GM10248 (cell line): ENCODE measurements at regions not wholly inside any gene's neighbourhood (a gene's known extent, or its start where the extent isn't known, plus 50 kb on each side); places are given as distances from the start of the nearest gene placed in this dataset.

ENCODE experiments used
- CTCF ChIA-PET: fragments of 300-600 bp; sonication (Branson Sonifier 250); formaldehyde crosslinking; extraction: SDS; loops from one replicate; lab custom pipeline; 2021; ENCODE audit warnings: antibody characterized with exemption; lab: Yijun Ruan, JAX
- POLR2A ChIA-PET: fragments of 350-650 bp; sonication (Branson Sonifier 250); formaldehyde crosslinking; extraction: SDS; loops from one replicate; lab custom pipeline; 2020; ENCODE audit warnings: antibody characterized with exemption; lab: Yijun Ruan, JAX
- DNase-seq: peaks from one replicate; pipeline ENCODE4 v3.0.0; 2012; ENCODE audit errors: extremely low spot score
- TF ChIP-seq, protein P1 (sequence below): IDR thresholded peaks from 2 replicates; pipeline ENCODE4 v1.5.1; 2012; ENCODE audit warnings: mild to moderate bottlenecking, low read depth; ENCODE audit errors: extremely low read depth, missing control alignments, control extremely low read depth

DNA sequence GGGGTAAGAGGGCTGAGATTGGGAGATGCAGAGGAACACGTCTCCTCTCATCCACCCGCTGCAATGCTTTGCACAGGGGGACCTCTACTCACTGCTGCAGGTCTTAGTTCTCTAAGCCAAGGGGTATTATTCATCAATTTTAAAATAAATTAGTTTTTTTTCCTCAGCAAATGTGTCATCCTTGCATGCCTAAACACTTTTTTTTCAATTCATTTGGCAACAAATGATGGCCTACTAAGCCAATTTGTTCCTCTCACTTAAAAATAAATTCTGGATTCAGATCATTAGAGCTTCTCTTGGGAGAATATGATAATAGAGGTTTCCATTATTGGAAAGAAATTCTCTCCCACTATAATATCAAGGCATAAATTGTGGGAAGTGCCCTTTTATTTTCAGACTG lies 338.3 kb downstream of the IRX1 start:
- ChIA-PET CTCF (no interaction called here), POLR2A (no interaction called here)
- TF ChIP-seq, protein P1, sequence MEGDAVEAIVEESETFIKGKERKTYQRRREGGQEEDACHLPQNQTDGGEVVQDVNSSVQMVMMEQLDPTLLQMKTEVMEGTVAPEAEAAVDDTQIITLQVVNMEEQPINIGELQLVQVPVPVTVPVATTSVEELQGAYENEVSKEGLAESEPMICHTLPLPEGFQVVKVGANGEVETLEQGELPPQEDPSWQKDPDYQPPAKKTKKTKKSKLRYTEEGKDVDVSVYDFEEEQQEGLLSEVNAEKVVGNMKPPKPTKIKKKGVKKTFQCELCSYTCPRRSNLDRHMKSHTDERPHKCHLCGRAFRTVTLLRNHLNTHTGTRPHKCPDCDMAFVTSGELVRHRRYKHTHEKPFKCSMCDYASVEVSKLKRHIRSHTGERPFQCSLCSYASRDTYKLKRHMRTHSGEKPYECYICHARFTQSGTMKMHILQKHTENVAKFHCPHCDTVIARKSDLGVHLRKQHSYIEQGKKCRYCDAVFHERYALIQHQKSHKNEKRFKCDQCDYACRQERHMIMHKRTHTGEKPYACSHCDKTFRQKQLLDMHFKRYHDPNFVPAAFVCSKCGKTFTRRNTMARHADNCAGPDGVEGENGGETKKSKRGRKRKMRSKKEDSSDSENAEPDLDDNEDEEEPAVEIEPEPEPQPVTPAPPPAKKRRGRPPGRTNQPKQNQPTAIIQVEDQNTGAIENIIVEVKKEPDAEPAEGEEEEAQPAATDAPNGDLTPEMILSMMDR: no peak
- DNase-seq: no peak

DNA sequence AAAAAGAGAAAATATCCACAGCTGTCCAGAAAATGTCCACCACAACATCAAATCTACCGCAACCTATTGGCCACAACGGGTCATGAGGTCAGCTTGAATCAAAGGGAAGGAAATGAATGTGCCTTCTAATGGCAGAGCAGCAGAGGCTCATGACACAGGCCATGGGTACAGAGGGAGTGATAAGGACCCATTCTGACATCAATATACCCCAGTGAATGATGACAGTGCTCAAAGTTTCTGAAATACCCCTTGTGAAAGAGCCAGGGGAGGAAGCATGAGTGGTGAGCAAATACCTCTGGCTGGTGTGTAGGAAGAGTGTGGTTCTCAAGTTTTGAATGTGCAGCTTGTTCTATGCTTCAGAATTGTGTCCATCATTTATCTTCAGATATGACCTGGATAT lies 348.2 kb downstream of the IRX1 start:
- POLR2A ChIA-PET: no interaction called here
- CTCF ChIA-PET: no interaction called here
- DNase-seq: no peak

DNA sequence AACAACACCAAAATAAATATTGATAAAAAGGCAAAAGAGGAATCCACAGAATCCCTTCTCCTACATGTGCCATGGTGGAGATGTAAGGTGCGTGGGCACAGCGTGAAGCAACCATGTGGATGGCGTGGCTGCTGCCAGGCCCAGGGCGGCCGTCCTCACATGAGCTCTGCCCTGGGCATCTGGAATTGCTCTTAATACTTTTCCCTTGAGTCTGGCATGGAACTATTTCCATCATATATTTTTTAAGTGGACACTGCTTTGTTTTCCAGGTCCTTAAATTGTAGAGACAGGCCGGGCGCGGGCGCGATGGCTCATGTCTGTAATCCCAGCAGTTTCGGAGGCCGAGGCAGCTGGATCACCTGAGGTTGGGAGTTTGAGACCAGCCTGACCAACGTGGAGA lies 349.3 kb downstream of the IRX1 start:
- TF ChIP-seq, protein P1: no peak
- ChIA-PET POLR2A (no interaction called here), CTCF (no interaction called here)
- no peak for DNase-seq

More for the DNA sequence above, 348.2 kb downstream of the IRX1 start:
- TF ChIP-seq, protein P1: no peak

DNA sequence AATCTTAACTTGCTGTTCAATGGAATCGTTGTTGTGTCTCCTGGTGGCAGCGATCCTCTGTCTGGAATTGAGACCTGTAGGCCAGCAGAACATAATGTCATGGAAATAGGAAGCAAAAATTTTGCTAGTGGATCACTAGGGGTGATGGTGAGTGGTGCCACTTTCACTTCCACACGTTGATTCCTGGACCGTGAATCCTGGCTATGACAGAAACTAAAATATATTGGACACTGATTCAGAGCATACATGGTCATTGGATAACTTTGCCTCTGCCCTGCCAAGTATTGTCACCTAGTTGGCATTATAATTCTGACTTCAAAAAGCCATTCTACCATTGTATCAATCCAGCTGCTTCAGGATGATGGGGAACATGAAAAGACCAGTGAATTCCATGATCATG lies 353.2 kb downstream of the IRX1 start:
- no peak for DNase-seq
- ChIA-PET POLR2A (no interaction called here), CTCF (no interaction called here)
- TF ChIP-seq, protein P1: no peak

DNA sequence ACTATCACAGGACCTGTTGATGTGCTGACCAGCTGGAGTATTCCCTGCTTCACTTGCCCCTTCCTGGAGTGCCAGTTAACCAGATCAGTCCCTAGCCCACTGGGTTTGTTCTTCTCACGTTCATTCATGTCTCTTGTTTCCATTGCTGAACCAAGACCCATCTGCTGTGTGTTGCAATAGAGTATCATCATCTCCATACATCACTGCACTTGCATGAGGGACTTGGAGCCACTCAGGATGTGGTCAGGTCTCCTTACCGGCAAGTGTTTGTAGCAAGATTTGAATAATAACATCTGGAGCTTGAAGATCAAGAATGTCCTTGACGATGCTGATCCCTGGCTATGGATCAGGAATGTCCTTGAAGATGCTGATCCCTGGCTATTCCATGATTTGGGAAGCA lies 358.6 kb downstream of the IRX1 start:
- CTCF ChIA-PET: no interaction called here
- no peak for DNase-seq
- POLR2A ChIA-PET: no interaction called here
- TF ChIP-seq, protein P1: no peak

DNA sequence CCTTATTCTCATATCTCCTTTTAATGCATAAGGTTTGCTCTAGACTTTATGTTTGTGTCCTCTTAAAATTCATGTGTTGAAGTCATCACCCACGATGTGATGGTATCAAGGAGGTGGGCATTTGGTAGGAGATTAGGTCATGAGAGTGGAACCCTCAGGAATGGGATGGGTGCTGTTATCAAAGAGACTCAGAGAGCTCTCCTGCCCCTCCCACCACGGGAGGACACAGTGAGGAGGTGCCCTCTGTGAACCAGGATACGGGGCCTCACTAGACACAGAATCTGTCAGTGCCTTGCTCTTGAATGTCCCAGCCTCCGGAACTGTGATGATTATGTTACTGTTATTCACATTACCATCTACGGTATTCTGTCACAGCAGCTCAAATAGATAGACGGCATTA lies 359.0 kb downstream of the IRX1 start:
- POLR2A ChIA-PET: no interaction called here
- no peak for DNase-seq
- CTCF ChIA-PET: no interaction called here
- TF ChIP-seq, protein P1: no peak

DNA sequence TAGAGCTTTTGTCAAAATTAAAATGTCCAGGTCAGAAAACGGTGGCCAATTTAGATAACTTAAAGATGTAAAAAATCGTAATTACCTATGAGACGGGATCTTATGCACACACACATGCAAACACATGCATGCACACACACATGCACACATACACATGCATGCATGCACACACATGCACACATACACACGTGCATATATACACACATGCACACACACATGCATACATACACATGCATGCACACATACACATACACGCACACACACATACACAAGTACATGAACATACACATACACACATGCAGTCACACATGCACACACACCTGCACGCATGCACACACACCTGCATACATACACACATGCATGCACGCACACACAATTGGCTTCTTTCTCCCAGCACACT lies 362.0 kb downstream of the IRX1 start:
- no peak for DNase-seq
- TF ChIP-seq, protein P1: no peak
- ChIA-PET POLR2A (no interaction called here), CTCF (no interaction called here)
